H54 (cell line): ENCODE measurements at regions not wholly inside any gene's neighbourhood (a gene's known extent, or its start where the extent isn't known, plus 50 kb on each side); places are given as distances from the start of the nearest gene placed in this dataset.
A peak's percentile ranks its signal among the peaks of the same experiment; 100 is the strongest.
"Not testable (repeated sequence)": the region's sequence is repeated elsewhere in the genome, so short reads cannot be mapped to it uniquely, and the experiment has no call there.

ENCODE experiments used
- DNase-seq: peaks from one replicate; pipeline ENCODE4 v3.0.0; 2011; ENCODE audit warnings: low spot score, mixed read lengths; ENCODE audit not compliant: insufficient read length
- FAIRE-seq: peaks from 3 replicates; lab custom pipeline; 2011; peaks lifted over from hg19 to GRCh38; lab: Jason Lieb, UNC
- POLR2A ChIP-seq: IDR thresholded peaks from 2 replicates; pipeline ENCODE4 v1.6.1; 2011; ENCODE audit warnings: low read depth, mild to moderate bottlenecking, low read length

GRCh38 chr15:98272625-98273024 is 312.1 kb downstream of the ARRDC4 start:
- no peak for TF ChIP-seq POLR2A
- FAIRE-seq: no peak

DNA sequence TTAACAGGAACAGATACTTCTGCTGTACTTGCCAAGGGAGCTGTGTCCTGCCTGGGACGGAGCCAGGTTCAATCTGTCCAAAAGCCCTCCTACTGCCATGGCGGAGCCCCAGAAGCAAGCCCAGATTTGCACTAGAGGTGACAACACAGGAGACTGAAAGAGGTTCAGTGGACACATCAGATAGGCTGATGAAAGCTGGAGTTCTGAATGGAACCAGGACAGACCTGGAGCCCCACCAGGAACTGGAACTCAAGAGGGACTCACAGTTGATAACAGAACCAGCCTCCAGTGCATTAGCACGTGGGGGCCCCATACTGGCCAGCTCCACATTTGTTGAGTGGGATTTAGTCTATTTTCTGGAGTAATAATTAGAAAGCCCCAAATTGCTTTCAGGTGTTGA is 315.5 kb downstream of the ARRDC4 start:
- no peak for FAIRE-seq
- DNase-seq: no peak
- no peak for TF ChIP-seq POLR2A

More at GRCh38 chr15:98272625-98273024, 312.1 kb downstream of the ARRDC4 start:
- no peak for DNase-seq

GRCh38 chr15:98277602-98278001 is 317.1 kb downstream of the ARRDC4 start:
- TF ChIP-seq POLR2A: no peak
- FAIRE-seq (no peak), DNase-seq (no peak)

GRCh38 chr15:98280284-98280975 is 319.9 kb downstream of the ARRDC4 start:
- FAIRE-seq (no peak), DNase-seq (no peak)
- TF ChIP-seq POLR2A: no peak

DNA sequence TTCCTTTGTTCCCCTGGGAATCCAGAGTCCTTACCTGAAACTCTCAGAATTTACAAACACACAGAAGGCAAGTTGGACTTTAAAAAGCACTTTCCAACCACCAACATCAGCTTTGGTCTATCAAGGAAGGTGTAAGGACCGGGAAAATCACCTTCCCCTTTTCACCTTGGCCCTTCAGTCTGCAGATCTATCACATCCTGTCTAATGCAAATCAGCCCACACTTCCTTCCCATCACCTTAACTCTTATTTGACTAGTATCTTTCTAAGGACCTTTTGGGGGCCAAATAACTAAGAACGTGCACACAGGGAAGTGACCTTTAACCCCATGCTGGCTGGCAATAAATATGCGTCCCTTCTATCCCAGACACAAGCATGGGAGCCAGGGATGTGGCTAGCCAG is 320.6 kb downstream of the ARRDC4 start:
- FAIRE-seq: no peak
- TF ChIP-seq POLR2A: no peak
- DNase-seq: no peak

- FAIRE-seq: no peak
- DNase-seq: no peak
- TF ChIP-seq POLR2A: no peak
These were observed 322.3 kb downstream of the ARRDC4 start for GRCh38 chr15:98282656-98283332.

DNA sequence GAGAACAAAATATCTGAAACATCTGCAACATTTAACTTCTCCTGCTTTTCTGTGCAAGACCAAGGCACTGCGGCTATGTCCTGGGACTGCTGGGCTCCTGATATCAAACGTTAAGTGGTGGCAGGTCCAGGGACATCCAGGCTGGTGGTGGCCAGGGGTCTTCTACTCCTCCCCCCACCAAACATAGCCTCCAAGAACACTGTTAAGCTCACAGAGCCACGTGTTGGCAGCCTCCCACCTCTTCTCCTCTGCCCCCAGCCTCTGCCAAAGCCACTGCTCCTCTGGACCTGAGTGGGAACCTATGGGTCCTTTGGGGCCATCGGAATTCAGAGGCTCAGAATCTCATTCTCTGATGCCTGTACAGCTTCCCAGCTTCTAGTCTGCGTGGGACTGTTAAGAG is 325.7 kb downstream of the ARRDC4 start:
- no peak for FAIRE-seq
- no peak for DNase-seq
- TF ChIP-seq POLR2A: no peak

DNA sequence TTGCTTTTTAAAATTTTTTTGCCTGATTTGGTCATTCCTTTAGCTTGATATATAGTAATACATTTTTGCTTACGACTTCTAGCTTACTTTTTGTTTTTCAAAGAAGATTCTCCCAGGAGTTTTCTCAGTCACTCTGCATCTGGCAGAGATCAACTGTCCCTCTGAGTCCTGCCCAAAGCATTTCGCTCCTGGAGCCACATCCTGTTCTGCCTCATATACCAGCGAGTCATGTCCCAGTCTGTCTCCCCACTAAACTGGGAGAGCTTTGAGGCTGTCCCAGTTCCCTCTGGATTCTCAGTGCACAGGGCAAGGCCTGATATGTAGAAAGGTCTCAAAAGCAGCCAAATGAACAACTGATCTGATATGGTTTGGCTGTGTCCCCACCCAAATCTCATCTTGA is 326.3 kb downstream of the ARRDC4 start:
- DNase-seq (no peak), FAIRE-seq (no peak)
- no peak for TF ChIP-seq POLR2A

DNA sequence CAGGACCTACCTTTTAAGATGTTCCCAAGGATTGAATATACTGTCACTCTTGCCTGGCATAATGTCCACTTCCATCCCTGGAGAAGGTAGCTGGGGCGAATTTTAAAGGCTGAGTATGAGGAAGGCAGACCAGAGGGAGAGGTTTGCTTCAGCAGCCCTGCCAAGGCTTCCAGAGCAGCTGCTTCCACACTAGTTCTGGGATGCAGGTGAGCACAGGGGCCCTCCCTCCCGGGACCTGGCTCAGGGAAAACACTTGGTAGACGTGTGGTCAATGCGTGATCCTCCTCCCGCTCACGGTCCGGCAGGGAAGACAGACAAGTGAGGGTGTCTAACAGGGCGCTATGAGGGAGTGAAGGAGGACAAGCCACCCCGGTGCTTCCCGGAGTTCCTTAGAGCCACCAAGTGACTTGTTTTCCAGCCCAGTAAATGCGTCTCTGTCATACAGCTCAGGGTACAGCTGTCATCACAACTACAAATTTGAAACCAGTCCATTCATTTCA is 327.6 kb downstream of the ARRDC4 start:
- DNase-seq: no peak
- no peak for TF ChIP-seq POLR2A
- FAIRE-seq: no peak

DNA sequence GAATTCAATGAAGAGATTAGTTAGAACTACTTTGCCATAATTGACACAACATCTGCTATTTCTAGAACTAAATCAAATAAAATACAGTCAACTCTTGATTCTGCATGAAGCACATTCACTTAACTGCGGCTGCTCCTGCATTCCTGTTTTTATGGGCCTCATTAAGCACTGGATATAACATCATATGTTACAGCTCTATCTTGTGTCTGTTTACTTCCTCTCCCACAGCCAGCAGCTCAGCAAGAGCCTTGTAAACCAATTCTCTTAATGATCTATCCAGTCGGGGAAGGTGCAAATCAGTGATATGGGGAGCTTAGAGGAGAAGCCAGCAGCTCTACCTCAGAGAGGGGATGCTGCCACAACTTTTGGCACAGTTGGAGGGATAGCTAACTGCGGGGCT is 329.2 kb downstream of the ARRDC4 start:
- FAIRE-seq (no peak), DNase-seq (no peak)
- no peak for TF ChIP-seq POLR2A

- FAIRE-seq (no peak), DNase-seq (peak; percentile 51)
- no peak for TF ChIP-seq POLR2A
These were observed 332.1 kb downstream of the ARRDC4 start for GRCh38 chr15:98292442-98293240.

- TF ChIP-seq POLR2A: no peak
- no peak for DNase-seq
- no peak for FAIRE-seq
These were observed 333.6 kb downstream of the ARRDC4 start for GRCh38 chr15:98294126-98294525.

GRCh38 chr15:98295101-98295759 is 334.7 kb downstream of the ARRDC4 start:
- FAIRE-seq: not testable (repeated sequence)

GRCh38 chr15:98296653-98297052 is 336.1 kb downstream of the ARRDC4 start:
- DNase-seq (no peak), FAIRE-seq (no peak)

More at GRCh38 chr15:98295101-98295759, 334.7 kb downstream of the ARRDC4 start:
- DNase-seq: peak; percentile 35

More at GRCh38 chr15:98296653-98297052, 336.1 kb downstream of the ARRDC4 start:
- TF ChIP-seq POLR2A: no peak
